ENCODE measurements at regions not wholly inside any gene's neighbourhood (a gene's known extent, or its start where the extent isn't known, plus 50 kb on each side); places are given as distances from the start of the nearest gene placed in this dataset.

- TF ChIP-seq, protein P1, sequence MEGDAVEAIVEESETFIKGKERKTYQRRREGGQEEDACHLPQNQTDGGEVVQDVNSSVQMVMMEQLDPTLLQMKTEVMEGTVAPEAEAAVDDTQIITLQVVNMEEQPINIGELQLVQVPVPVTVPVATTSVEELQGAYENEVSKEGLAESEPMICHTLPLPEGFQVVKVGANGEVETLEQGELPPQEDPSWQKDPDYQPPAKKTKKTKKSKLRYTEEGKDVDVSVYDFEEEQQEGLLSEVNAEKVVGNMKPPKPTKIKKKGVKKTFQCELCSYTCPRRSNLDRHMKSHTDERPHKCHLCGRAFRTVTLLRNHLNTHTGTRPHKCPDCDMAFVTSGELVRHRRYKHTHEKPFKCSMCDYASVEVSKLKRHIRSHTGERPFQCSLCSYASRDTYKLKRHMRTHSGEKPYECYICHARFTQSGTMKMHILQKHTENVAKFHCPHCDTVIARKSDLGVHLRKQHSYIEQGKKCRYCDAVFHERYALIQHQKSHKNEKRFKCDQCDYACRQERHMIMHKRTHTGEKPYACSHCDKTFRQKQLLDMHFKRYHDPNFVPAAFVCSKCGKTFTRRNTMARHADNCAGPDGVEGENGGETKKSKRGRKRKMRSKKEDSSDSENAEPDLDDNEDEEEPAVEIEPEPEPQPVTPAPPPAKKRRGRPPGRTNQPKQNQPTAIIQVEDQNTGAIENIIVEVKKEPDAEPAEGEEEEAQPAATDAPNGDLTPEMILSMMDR (conservative IDR thresholded peaks at IDR 0.05; ENCODE audit: low read depth, low read length), result no peak
- no peak overlapping the region for H3K4me3 ChIP-seq (ENCODE audit: low read depth, low read length)
- no peak for DNase-seq (ENCODE audit: low read depth)
Observed at GRCh38 chr3:5735896-5736295, 548.4 kb downstream of the EDEM1 start.

DNA sequence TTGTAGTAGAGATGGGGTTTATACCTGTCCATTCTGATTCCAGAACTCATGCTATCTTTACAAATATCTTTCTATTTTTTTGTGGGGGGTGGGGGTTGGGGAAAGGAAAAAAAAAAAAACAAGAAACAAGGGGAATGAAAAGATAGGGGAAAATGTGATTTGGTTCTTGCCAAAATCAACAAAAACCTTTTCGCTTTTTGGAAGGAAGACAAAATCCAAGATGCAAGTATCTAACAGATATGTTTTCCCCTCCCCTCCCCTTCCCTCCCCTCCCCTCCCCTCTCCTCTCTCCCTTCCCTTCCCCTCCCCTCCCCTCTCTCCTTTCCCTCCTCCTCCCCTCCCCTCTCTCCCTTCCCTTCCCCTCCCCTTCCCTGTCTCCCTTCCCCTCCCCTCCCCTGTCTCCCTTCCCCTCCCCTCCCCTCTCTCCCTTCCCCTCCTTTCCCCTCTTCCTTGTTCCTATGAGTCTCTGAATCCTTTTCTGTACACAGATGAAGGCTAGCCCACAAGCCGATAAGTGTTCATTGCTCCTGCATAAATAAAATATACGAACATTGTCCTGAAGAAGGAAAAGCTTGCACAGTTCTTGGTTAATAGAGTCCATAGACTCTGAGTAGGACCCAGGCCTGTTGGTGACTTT, 551.9 kb downstream of the EDEM1 start:
- DNase-seq (ENCODE audit: low read depth), result no peak
- TF ChIP-seq, protein P1 (conservative IDR thresholded peaks at IDR 0.05; ENCODE audit: low read depth, low read length), result no peak
- H3K4me3 ChIP-seq (ENCODE audit: low read depth, low read length), result no peak overlapping the region

DNA sequence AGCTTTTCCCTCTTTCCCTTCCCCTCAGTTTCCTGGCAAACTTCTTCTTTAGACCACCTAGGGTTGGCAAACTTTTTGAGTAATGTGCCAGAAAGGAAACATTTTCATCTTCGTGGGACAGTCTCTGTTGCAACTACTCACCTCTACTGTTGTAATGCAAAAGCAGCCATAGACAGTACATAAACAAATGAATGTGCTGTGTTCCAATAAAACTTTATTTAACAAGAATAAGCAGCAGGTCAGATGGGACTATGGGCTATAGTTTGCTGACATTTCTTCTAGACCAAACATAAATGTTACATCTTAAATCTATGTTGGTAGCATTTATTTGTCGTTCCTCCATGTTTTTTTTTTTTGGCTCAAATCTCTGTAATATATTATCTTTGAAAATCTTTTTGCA, 552.4 kb downstream of the EDEM1 start:
- TF ChIP-seq, protein P1 (conservative IDR thresholded peaks at IDR 0.05; ENCODE audit: low read depth, low read length), result no peak
- no peak overlapping the region for H3K4me3 ChIP-seq (ENCODE audit: low read depth, low read length)
- DNase-seq (ENCODE audit: low read depth), result no peak

DNA sequence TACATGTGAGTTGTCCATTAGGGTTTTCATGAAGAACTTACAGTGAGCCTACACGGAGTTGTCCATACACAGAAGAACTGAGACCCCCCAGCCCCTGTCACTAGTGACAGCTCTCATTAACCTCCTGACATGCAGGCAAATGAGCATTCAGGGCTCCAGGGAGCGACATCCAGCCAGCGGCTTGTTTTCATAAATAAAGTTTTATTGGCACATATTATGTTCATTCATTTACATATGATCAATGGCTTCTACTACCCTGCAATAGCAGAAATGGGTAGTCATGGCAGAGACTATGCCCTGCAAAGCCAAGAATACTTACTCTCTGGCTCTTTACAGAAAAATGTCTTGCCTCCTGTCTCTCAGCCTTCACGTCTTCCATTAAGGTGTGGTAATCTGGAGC, 553.5 kb downstream of the EDEM1 start:
- TF ChIP-seq, protein P1 (conservative IDR thresholded peaks at IDR 0.05; ENCODE audit: low read depth, low read length), result no peak
- DNase-seq (ENCODE audit: low read depth), result no peak
- H3K4me3 ChIP-seq (ENCODE audit: low read depth, low read length), result no peak overlapping the region

GRCh38 chr3:5750091-5750490, 562.6 kb downstream of the EDEM1 start:
- DNase-seq (ENCODE audit: low read depth), result no peak
- TF ChIP-seq, protein P1 (conservative IDR thresholded peaks at IDR 0.05; ENCODE audit: low read depth, low read length), result no peak

DNA sequence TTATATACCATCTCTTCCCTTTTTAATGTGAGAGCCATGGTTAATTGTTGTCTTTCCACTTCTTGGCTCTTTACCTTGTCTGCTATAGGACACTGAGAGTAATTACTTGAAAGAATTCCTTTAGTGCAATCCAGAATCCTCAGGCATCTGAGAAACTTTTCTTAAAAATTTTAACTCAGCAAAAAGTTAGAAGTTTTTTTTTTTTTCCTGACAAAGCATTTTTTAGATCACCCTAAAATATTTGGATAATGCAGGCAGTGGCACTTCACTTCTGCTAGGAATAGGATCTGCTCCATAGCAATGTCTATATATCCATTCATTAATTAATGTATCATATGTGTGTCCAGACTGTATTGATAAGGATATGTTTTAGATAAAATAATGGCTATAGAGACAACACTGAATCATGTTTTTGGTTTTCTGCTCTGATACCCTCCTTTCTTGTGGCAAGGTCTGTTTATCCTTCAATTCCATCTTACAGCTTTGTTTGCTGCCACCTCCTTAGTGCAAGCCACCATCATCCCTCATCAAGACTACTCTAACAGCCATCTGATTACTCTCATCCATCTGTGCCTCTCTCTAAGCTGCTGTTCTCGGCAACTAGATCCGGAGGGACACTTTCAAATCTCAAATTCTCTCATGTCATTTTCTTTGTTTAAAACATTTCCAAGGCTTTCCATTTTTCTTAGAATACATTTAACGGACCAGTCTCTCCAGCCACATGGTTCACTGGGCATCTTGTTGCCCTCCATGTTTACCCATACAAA, 563.5 kb downstream of the EDEM1 start:
- no peak for DNase-seq (ENCODE audit: low read depth)
- TF ChIP-seq, protein P1 (conservative IDR thresholded peaks at IDR 0.05; ENCODE audit: low read depth, low read length), result no peak
- H3K4me3 ChIP-seq (ENCODE audit: low read depth, low read length), result no peak overlapping the region

More at GRCh38 chr3:5750091-5750490, 562.6 kb downstream of the EDEM1 start:
- no peak overlapping the region for H3K4me3 ChIP-seq (ENCODE audit: low read depth, low read length)
